GM23248 (cell line): ENCODE measurements at regions not wholly inside any gene's neighbourhood (a gene's known extent, or its start where the extent isn't known, plus 50 kb on each side); places are given as distances from the start of the nearest gene placed in this dataset.

Experiments used
- EZH2 ChIP-seq: fragments of 200-600 bp; sonication (generic); IDR thresholded peaks from 2 replicates; pipeline ENCODE4 v1.6.1; 2018; ENCODE audit warnings: antibody characterized with exemption, mild to moderate bottlenecking; ENCODE audit not compliant: insufficient read depth, poor library complexity, severe bottlenecking
- EZH2phosphoT487 ChIP-seq: fragments of 200-600 bp; sonication (generic); IDR thresholded peaks from 2 replicates; pipeline ENCODE4 v1.6.1; 2018; ENCODE audit warnings: antibody characterized with exemption, moderate library complexity, mild to moderate bottlenecking, low read depth; ENCODE audit not compliant: insufficient read depth

- TF ChIP-seq EZH2 (no peak), EZH2phosphoT487 (no peak)
Observed at GRCh38 chr4:186823989-186824388, 100.3 kb upstream of the FAT1 start.
